HCT116 (cell line): ENCODE measurements at regions not wholly inside any gene's neighbourhood (a gene's known extent, or its start where the extent isn't known, plus 50 kb on each side); places are given as distances from the start of the nearest gene placed in this dataset.
"Not testable (repeated sequence)": the region's sequence is repeated elsewhere in the genome, so short reads cannot be mapped to it uniquely, and the experiment has no call there.

Source experiments
- POLR2A ChIP-seq: IDR thresholded peaks from 2 replicates; pipeline ENCODE4 v1.7.0; 2011; ENCODE audit warnings: borderline replicate concordance; ENCODE audit not compliant: insufficient read depth, insufficient read length; ENCODE audit errors: extremely low read depth
- TF ChIP-seq, protein P1 (sequence below), 3 experiments: fragments of 200-600 bp in 1 of 3; sonication (generic) in 1 of 3; IDR thresholded peaks in 2 of 3; conservative IDR thresholded peaks in 1 of 3; 2 replicates each; pipeline ENCODE4 v1.5.1; 2012 to 2017; ENCODE audit warnings: low read depth in 2 of 3, low read length in 2 of 3, antibody characterized with exemption in 1 of 3, borderline replicate concordance in 1 of 3, control low read depth in 1 of 3, mild to moderate bottlenecking in 1 of 3, mixed read lengths in 1 of 3, mixed run types in 1 of 3, moderate library complexity in 1 of 3; ENCODE audit not compliant: insufficient read depth in 1 of 3

DNA sequence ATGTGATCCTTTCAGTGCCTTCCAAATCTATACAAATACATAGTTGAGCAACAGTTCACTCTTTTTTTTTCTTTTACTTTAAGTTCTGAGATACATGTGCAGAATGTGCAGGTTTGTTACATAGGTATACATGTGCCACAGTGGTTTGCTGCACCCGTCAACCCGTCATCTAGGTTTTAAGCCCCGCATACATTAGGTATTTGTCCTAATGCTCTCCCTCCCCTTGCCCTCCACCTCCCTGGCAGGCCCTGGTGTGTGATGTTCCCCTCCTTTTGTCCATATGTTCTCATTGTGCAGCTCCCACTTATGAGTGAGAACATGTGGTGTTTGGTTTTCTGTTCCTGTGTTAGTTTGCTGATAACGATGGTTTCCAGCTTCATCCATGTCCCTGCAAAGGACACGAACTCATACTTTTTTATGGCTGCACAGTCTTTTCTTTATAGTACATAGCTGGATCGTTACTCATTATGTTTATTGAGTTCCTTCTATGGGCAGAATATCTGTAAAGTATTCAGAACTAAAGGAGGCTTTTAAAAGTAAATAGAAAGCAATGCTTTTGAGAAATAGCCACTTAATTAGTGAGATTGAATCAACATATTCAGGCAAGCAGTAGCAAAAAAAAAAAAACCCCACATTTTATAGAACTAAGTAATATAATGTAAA, 131.6 kb upstream of the POT1 start:
- TF ChIP-seq, protein P1, sequence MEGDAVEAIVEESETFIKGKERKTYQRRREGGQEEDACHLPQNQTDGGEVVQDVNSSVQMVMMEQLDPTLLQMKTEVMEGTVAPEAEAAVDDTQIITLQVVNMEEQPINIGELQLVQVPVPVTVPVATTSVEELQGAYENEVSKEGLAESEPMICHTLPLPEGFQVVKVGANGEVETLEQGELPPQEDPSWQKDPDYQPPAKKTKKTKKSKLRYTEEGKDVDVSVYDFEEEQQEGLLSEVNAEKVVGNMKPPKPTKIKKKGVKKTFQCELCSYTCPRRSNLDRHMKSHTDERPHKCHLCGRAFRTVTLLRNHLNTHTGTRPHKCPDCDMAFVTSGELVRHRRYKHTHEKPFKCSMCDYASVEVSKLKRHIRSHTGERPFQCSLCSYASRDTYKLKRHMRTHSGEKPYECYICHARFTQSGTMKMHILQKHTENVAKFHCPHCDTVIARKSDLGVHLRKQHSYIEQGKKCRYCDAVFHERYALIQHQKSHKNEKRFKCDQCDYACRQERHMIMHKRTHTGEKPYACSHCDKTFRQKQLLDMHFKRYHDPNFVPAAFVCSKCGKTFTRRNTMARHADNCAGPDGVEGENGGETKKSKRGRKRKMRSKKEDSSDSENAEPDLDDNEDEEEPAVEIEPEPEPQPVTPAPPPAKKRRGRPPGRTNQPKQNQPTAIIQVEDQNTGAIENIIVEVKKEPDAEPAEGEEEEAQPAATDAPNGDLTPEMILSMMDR (IDR thresholded peaks at IDR 0.05 in 2 of 3, conservative IDR thresholded peaks at IDR 0.05 in 1 of 3; ENCODE audit: borderline replicate concordance in 1 of 3, insufficient read depth in 1 of 3, low read depth in 2 of 3, low read length in 2 of 3): not testable (repeated sequence)
- not testable (repeated sequence) for TF ChIP-seq POLR2A
